GM12878 (cell line): ENCODE measurements at regions not wholly inside any gene's neighbourhood (a gene's known extent, or its start where the extent isn't known, plus 50 kb on each side); places are given as distances from the start of the nearest gene placed in this dataset.

Source experiments
- ATAC-seq: fragments of 200-7000 bp; cut with Tn5 transposase; 3 replicates; pipeline ENCODE4 v1.9.1; 2020; ENCODE audit warnings: mild to moderate bottlenecking, moderate library complexity
- BruUV-seq: library from RNA; stranded (reverse); fragments of 400-500 nt; replicated peaks from 2 replicates; lab custom pipeline; 2021; lab: Mats Ljungman, UMichigan
- CTCF ChIA-PET: fragments of 300-600 bp; sonication (Branson Sonifier 250); formaldehyde crosslinking; extraction: SDS; loops from one replicate; lab custom pipeline; 2021; ENCODE audit warnings: inconsistent platforms; lab: Yijun Ruan, JAX
- POLR2A ChIA-PET: fragments of 350-600 bp; formaldehyde crosslinking; extraction: SDS; loops from one replicate; lab custom pipeline; 2021; ENCODE audit warnings: inconsistent platforms; lab: Charles Lee
- RAD21 ChIA-PET: fragments of 300-600 bp; sonication (Branson Sonifier 250); formaldehyde crosslinking; loops from one replicate; lab custom pipeline; 2023; ENCODE audit warnings: antibody characterized with exemption; ENCODE audit not compliant: unreplicated experiment; lab: Charles Lee
- SMC1A ChIA-PET: fragments of 300-600 bp; sonication (Branson Sonifier 250); formaldehyde crosslinking; loops from one replicate; lab custom pipeline; 2023; ENCODE audit not compliant: unreplicated experiment, uncharacterized antibody; lab: Charles Lee
- DNase-seq: peaks from one replicate; pipeline ENCODE4 v3.0.0-alpha.2; 2011; ENCODE audit warnings: low read depth, low spot score
- FAIRE-seq: peaks from 3 replicates; lab custom pipeline; 2011; peaks lifted over from hg19 to GRCh38; lab: Jason Lieb, UNC
- H2AFZ ChIP-seq: 2 replicates; pipeline ENCODE4 v1.6.0; 2011; ENCODE audit warnings: low read depth, low read length, control low read depth; ENCODE audit not compliant: control insufficient read depth
- H3K27ac ChIP-seq: 2 replicates; pipeline ENCODE4 v1.5.1; 2011; ENCODE audit warnings: control low read depth; ENCODE audit not compliant: control insufficient read depth, insufficient read depth
- H3K27me3 ChIP-seq, 2 experiments: replicated peaks in 1 of 2; 2 replicates each; pipeline versions ENCODE4 v1.6.0 to v1.6.1; 2011; ENCODE audit warnings: low read length in 1 of 2; ENCODE audit not compliant: control insufficient read depth in 2 of 2, insufficient read depth in 2 of 2
- H3K36me3 ChIP-seq, 2 experiments: 2 replicates each; pipeline ENCODE4 v1.5.1; 2011; ENCODE audit warnings: low read length in 1 of 2; ENCODE audit not compliant: control insufficient read depth in 2 of 2, insufficient read depth in 2 of 2
- H3K4me1 ChIP-seq: 2 replicates; pipeline ENCODE4 v1.6.1; 2011; ENCODE audit warnings: mild to moderate bottlenecking, low read length, moderate library complexity, mixed read lengths; ENCODE audit not compliant: control insufficient read depth, insufficient read depth
- H3K4me2 ChIP-seq: 2 replicates; pipeline ENCODE4 v1.6.0; 2011; ENCODE audit warnings: control low read depth; ENCODE audit not compliant: control insufficient read depth, insufficient read depth
- H3K4me3 ChIP-seq: fragments of 200-600 bp; sonication (generic); 2 replicates; pipeline ENCODE4 v1.5.1; 2016
- H3K79me2 ChIP-seq: 2 replicates; pipeline ENCODE4 v1.6.0; 2011; ENCODE audit warnings: low read length; ENCODE audit not compliant: control insufficient read depth, insufficient read depth
- H3K9ac ChIP-seq: 2 replicates; pipeline ENCODE4 v1.8.0; 2011; ENCODE audit warnings: low read length, control low read depth, mixed read lengths; ENCODE audit not compliant: control insufficient read depth, insufficient read depth
- H3K9me3 ChIP-seq: replicated peaks from 3 replicates; pipeline ENCODE4 v1.5.1; 2011; ENCODE audit warnings: mild to moderate bottlenecking, low read length; ENCODE audit not compliant: control insufficient read depth, insufficient read depth
- H4K20me1 ChIP-seq: 2 replicates; pipeline ENCODE4 v1.6.0; 2011; ENCODE audit not compliant: control insufficient read depth, insufficient read depth
- CBFB ChIP-seq: IDR thresholded peaks from 2 replicates; pipeline ENCODE4 v1.6.1; 2016; ENCODE audit warnings: antibody characterized with exemption, low read depth
- CBX3 ChIP-seq: fragments of 200-600 bp; sonication (generic); IDR thresholded peaks from 2 replicates; pipeline ENCODE4 v1.6.1; 2016; ENCODE audit warnings: low read depth, borderline replicate concordance
- EED ChIP-seq: sonication (generic); IDR thresholded peaks from 2 replicates; pipeline ENCODE4 v1.6.1; 2016; ENCODE audit warnings: antibody characterized with exemption, low read depth
- HDAC2 ChIP-seq: fragments of 200-600 bp; sonication (generic); IDR thresholded peaks from 2 replicates; pipeline ENCODE4 v1.6.1; 2017
- HSF1 ChIP-seq: fragments of 150-350 bp; IDR thresholded peaks from 2 replicates; pipeline ENCODE4 v1.6.1; 2014; ENCODE audit warnings: mild to moderate bottlenecking, low read depth, low read length
- JUND ChIP-seq: IDR thresholded peaks from 2 replicates; pipeline ENCODE4 v1.6.1; 2012; ENCODE audit warnings: low read depth, mild to moderate bottlenecking, low read length, improper control_type of control experiment, moderate library complexity
- KLF5 ChIP-seq: fragments of 450-650 bp; IDR thresholded peaks from 2 replicates; pipeline ENCODE4 v1.6.1; 2014; ENCODE audit warnings: mild to moderate bottlenecking; ENCODE audit not compliant: partially characterized antibody
- MEF2B ChIP-seq: fragments of 450-650 bp; IDR thresholded peaks from 2 replicates; pipeline ENCODE4 v1.6.1; 2018; ENCODE audit warnings: mild to moderate bottlenecking, moderate library complexity; ENCODE audit not compliant: partially characterized antibody, poor library complexity, severe bottlenecking
- NR2C2 ChIP-seq: IDR thresholded peaks from 2 replicates; pipeline ENCODE4 v1.6.1; 2011; ENCODE audit warnings: borderline replicate concordance, low read depth; ENCODE audit not compliant: control insufficient read depth, insufficient read length
- SIX5 ChIP-seq: IDR thresholded peaks from 2 replicates; pipeline ENCODE4 v1.6.1; 2011; ENCODE audit warnings: mild to moderate bottlenecking, low read depth, low read length, moderate library complexity; ENCODE audit not compliant: severe bottlenecking
- SMARCA5 ChIP-seq: fragments of 450-650 bp; IDR thresholded peaks from 2 replicates; pipeline ENCODE4 v1.6.1; 2017; ENCODE audit warnings: mild to moderate bottlenecking
- TARDBP ChIP-seq: IDR thresholded peaks from 2 replicates; pipeline ENCODE4 v1.6.1; 2016; ENCODE audit warnings: borderline replicate concordance
- WRNIP1 ChIP-seq: IDR thresholded peaks from 2 replicates; pipeline ENCODE4 v1.6.1; 2011; ENCODE audit warnings: low read depth, low read length, improper control_type of control experiment, borderline replicate concordance
- ZNF207 ChIP-seq: fragments of 450-650 bp; IDR thresholded peaks from 2 replicates; pipeline ENCODE4 v1.6.1; 2014; ENCODE audit warnings: antibody characterized with exemption, mild to moderate bottlenecking, borderline replicate concordance
- ZNF274 ChIP-seq: IDR thresholded peaks from one replicate; pipeline ENCODE4 v1.8.0; 2011; ENCODE audit not compliant: insufficient read length, insufficient read depth
- WGBS: methylation state at CpG from one replicate; pipeline ENCODE4 v1.1.6; 2016; ENCODE audit warnings: low lambda C conversion rate; ENCODE audit not compliant: insufficient replicate concordance, insufficient coverage; ENCODE audit errors: missing lambda C conversion rate; 5-methylcytosine and 5-hydroxymethylcytosine counted together
- in situ Hi-C: fragments of 300-500 bp; cut with MboI; formaldehyde crosslinking; loops from 9 replicates; pipeline ENCODE4 v1.14.3; 2018; ENCODE audit warnings: mixed read lengths
- intact Hi-C: fragments of 100-400 bp; cut with micrococcal nuclease; formaldehyde crosslinking; loops from one replicate; pipeline ENCODE4 v1.14.2; 2022; ENCODE audit not compliant: unreplicated experiment
- TF ChIP-seq, protein P1 (sequence below), 3 experiments: IDR thresholded peaks in 2 of 3; conservative IDR thresholded peaks in 1 of 3; 2 replicates each; pipeline ENCODE4 v1.5.1; 2011; ENCODE audit warnings: low read depth in 3 of 3, low read length in 3 of 3, mild to moderate bottlenecking in 3 of 3, control low read depth in 2 of 3, moderate library complexity in 2 of 3, inconsistent platforms in 1 of 3, mixed read lengths in 1 of 3; ENCODE audit not compliant: control insufficient read depth in 2 of 3, insufficient read depth in 1 of 3; ENCODE audit errors: extremely low read depth in 1 of 3
- TF ChIP-seq, protein P2 (sequence below): fragments of 450-650 bp; IDR thresholded peaks from 2 replicates; pipeline ENCODE4 v1.6.1; 2016; ENCODE audit warnings: mild to moderate bottlenecking
- TF ChIP-seq, protein P3 (sequence below): IDR thresholded peaks from 2 replicates; pipeline ENCODE4 v1.6.1; 2012; ENCODE audit warnings: low read depth, low read length, improper control_type of control experiment
- TF ChIP-seq, protein P4 (sequence below): IDR thresholded peaks from 2 replicates; pipeline ENCODE4 v1.6.1; 2012; ENCODE audit warnings: low read depth, low read length, improper control_type of control experiment

- intact Hi-C loops, result no loop called here
- Histone ChIP-seq H3K4me1 (no peaks in the 10 kb centered on the region), H3K27ac (no peak overlapping the region), H3K4me2 (no peak overlapping the region), H3K79me2 (no peaks in the 10 kb centered on the region), H3K27me3 (no peaks in the 10 kb centered on the region), H3K36me3 (no peaks in the 10 kb centered on the region), H4K20me1 (no peaks in the 10 kb centered on the region), H3K4me3 (no peak overlapping the region), H2AFZ (no peak overlapping the region), H3K9ac (no peak overlapping the region), H3K9me3 (no peaks in the 10 kb centered on the region)
- RAD21 ChIA-PET, result no interaction called here
- no peak for DNase-seq
- no TSS peak for BruUV-seq
- WGBS, result 26% methylated on average over 3 of the region's 3 CpGs
- in situ Hi-C loops, result no loop called here
- POLR2A ChIA-PET, result no interaction called here
- SMC1A ChIA-PET, result no interaction called here
- no peak for ATAC-seq
- CTCF ChIA-PET, result no interaction called here
- FAIRE-seq, result no peak
- TF ChIP-seq TARDBP (no peak), HDAC2 (no peak), MEF2B (no peak), HSF1 (no peak), NR2C2 (no peak), SMARCA5 (no peak), SIX5 (no peak), EED (no peak), CBFB (no peak), KLF5 (no peak), WRNIP1 (no peak), ZNF207 (no peak), CBX3 (no peak), ZNF274 (no peak), JUND (no peak)
- TF ChIP-seq, protein P1, sequence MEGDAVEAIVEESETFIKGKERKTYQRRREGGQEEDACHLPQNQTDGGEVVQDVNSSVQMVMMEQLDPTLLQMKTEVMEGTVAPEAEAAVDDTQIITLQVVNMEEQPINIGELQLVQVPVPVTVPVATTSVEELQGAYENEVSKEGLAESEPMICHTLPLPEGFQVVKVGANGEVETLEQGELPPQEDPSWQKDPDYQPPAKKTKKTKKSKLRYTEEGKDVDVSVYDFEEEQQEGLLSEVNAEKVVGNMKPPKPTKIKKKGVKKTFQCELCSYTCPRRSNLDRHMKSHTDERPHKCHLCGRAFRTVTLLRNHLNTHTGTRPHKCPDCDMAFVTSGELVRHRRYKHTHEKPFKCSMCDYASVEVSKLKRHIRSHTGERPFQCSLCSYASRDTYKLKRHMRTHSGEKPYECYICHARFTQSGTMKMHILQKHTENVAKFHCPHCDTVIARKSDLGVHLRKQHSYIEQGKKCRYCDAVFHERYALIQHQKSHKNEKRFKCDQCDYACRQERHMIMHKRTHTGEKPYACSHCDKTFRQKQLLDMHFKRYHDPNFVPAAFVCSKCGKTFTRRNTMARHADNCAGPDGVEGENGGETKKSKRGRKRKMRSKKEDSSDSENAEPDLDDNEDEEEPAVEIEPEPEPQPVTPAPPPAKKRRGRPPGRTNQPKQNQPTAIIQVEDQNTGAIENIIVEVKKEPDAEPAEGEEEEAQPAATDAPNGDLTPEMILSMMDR (IDR thresholded peaks at IDR 0.05 in 2 of 3, conservative IDR thresholded peaks at IDR 0.05 in 1 of 3; ENCODE audit: control insufficient read depth in 2 of 3, extremely low read depth in 1 of 3, insufficient read depth in 1 of 3, low read depth in 3 of 3, low read length in 3 of 3), result no peak
- TF ChIP-seq, protein P2, sequence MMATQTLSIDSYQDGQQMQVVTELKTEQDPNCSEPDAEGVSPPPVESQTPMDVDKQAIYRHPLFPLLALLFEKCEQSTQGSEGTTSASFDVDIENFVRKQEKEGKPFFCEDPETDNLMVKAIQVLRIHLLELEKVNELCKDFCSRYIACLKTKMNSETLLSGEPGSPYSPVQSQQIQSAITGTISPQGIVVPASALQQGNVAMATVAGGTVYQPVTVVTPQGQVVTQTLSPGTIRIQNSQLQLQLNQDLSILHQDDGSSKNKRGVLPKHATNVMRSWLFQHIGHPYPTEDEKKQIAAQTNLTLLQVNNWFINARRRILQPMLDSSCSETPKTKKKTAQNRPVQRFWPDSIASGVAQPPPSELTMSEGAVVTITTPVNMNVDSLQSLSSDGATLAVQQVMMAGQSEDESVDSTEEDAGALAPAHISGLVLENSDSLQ, result no peak
- TF ChIP-seq, protein P3, sequence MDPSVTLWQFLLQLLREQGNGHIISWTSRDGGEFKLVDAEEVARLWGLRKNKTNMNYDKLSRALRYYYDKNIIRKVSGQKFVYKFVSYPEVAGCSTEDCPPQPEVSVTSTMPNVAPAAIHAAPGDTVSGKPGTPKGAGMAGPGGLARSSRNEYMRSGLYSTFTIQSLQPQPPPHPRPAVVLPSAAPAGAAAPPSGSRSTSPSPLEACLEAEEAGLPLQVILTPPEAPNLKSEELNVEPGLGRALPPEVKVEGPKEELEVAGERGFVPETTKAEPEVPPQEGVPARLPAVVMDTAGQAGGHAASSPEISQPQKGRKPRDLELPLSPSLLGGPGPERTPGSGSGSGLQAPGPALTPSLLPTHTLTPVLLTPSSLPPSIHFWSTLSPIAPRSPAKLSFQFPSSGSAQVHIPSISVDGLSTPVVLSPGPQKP, result no peak
- TF ChIP-seq, protein P4, sequence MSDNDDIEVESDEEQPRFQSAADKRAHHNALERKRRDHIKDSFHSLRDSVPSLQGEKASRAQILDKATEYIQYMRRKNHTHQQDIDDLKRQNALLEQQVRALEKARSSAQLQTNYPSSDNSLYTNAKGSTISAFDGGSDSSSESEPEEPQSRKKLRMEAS, result no peak
Observed at GRCh38 chr13:106139942-106140341, 395.5 kb downstream of the EFNB2 start.
